Gastrocnemius medialis (tissue), 4 donors: ENCODE measurements at regions not wholly inside any gene's neighbourhood (a gene's known extent, or its start where the extent isn't known, plus 50 kb on each side); places are given as distances from the start of the nearest gene placed in this dataset.

Experiments used
- ATAC-seq, 2 donors: fragments of 150-250 bp; one replicate each; pipeline ENCODE4 v1.9.1; 2016
- DNase-seq, 2 donors: peaks; one replicate each; pipeline ENCODE4 v3.0.0-alpha.2; 2019
- H3K27ac ChIP-seq, 4 donors: fragments of 200-600 bp; sonication (generic); 1 replicate in 1 of 4; 2 replicates in 3 of 4; pipeline ENCODE4 v1.5.1; 2016 to 2018; ENCODE audit warnings: mild to moderate bottlenecking in 2 of 4, moderate library complexity in 1 of 4
- H3K27me3 ChIP-seq, 3 donors: fragments of 200-600 bp; sonication (generic) in 2 of 3; 1 replicate in 1 of 3; 2 replicates in 2 of 3; pipeline versions ENCODE4 v1.5.1 to v1.6.0; 2016 to 2019; ENCODE audit warnings: mild to moderate bottlenecking in 1 of 3, moderate library complexity in 1 of 3
- H3K36me3 ChIP-seq, 2 donors: fragments of 200-600 bp; sonication (generic) in 1 of 2; one replicate each; pipeline ENCODE4 v1.5.1; 2017 to 2018
- H3K4me1 ChIP-seq, 2 donors: fragments of 200-600 bp; sonication (generic) in 1 of 2; one replicate each; pipeline ENCODE4 v1.5.1; 2016 to 2017; ENCODE audit warnings: mild to moderate bottlenecking in 2 of 2
- H3K4me3 ChIP-seq, 4 donors: fragments of 200-600 bp; sonication (generic) in 3 of 4; 1 replicate in 1 of 4; 2 replicates in 3 of 4; pipeline ENCODE4 v1.5.1; 2016 to 2019; ENCODE audit warnings: mild to moderate bottlenecking in 2 of 4
- H3K9me3 ChIP-seq, 3 donors: fragments of 200-600 bp; sonication (generic) in 2 of 3; 1 replicate in 1 of 3; 2 replicates in 2 of 3; pipeline ENCODE4 v1.5.1; 2016 to 2019
- CTCF ChIP-seq, 5 experiments: fragments of 450-650 bp in 3 of 5; fragments of 200-600 bp in 2 of 5; sonication (generic) in 2 of 5; IDR thresholded peaks in 4 of 5; conservative IDR thresholded peaks in 1 of 5; 1 replicate in 4 of 5; 2 replicates in 1 of 5; pipeline ENCODE4 v1.5.1; 2016 to 2019; ENCODE audit warnings: antibody characterized with exemption in 5 of 5, mild to moderate bottlenecking in 3 of 5, moderate library complexity in 3 of 5
- POLR2A ChIP-seq, 2 donors: fragments of 450-650 bp; IDR thresholded peaks; one replicate each; pipeline ENCODE4 v1.6.1; 2017; ENCODE audit warnings: antibody characterized with exemption in 2 of 2, mild to moderate bottlenecking in 2 of 2, moderate library complexity in 2 of 2
- in situ Hi-C, 4 donors: fragments of 200-750 bp; cut with MboI; loops; one replicate each; pipeline versions ENCODE4 v1.15.0 to v1.8.0; 2017; ENCODE audit warnings: low sequenced_read_pairs in 4 of 4
- intact Hi-C: fragments of 100-400 bp; cut with DNase I; formaldehyde crosslinking; loops from one replicate; pipeline ENCODE4 v1.15.1; 2023; ENCODE audit warnings: low total_unique reads

DNA sequence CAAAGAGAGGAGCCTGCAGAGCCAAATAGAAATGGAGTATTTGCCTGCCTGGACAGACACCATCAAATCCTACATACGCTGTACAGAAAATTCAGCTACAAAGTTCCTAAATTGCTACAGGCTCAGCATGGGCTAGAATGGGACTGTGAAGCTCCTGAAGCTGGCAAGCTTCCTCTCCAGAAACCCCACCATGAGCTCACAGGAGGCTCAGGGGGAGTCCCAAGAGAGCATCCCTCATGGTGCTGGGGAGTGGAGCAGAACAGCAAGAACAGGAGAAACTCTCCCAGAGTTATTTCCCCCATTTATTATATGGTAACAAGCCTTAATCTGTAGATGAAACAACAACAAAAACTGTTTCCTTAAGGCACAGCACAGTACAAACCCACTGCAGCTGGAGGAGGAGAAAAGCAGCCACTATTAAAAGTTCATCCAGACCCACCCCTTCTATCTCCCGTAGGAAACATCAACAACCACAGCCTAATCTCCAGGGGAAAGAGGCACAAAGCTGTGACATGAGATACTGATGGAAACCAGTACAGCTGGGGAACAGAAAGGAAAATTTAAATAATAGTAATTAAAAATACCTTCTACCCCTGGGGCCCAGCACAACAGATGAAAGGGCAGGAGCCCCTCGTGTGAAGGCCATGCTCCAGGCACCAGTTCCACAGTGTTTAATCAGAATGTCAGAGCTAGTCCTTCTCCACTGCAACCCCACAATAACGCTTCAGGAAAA is 548.5 kb downstream of the MTRR start:
- in situ Hi-C loops (no loop called here), intact Hi-C loops (no loop called here)
- Histone ChIP-seq H3K9me3 (no peaks in the 10 kb centered on the region), H3K4me1 (no peaks in the 10 kb centered on the region), H3K27me3 (no peaks in the 10 kb centered on the region), H3K36me3 (no peaks in the 10 kb centered on the region), H3K27ac (no peak overlapping the region), H3K4me3 (no peak overlapping the region)
- TF ChIP-seq CTCF (IDR thresholded peaks at IDR 0.05 in 4 of 5, conservative IDR thresholded peaks at IDR 0.05 in 1 of 5), result no peak
- no peak for TF ChIP-seq POLR2A (IDR thresholded peaks at IDR 0.05)
- ATAC-seq (no peak), DNase-seq (no peak)

- TF ChIP-seq CTCF (IDR thresholded peaks at IDR 0.05 in 4 of 5, conservative IDR thresholded peaks at IDR 0.05 in 1 of 5), result no peak
- no peak for TF ChIP-seq POLR2A (IDR thresholded peaks at IDR 0.05)
- Histone ChIP-seq H3K9me3 (no peaks in the 10 kb centered on the region), H3K27me3 (no peaks in the 10 kb centered on the region), H3K36me3 (no peaks in the 10 kb centered on the region), H3K4me1 (no peaks in the 10 kb centered on the region), H3K4me3 (no peak overlapping the region), H3K27ac (no peak overlapping the region)
- in situ Hi-C loops (no loop called here), intact Hi-C loops (no loop called here)
- DNase-seq (no peak), ATAC-seq (no peak)
These were observed 549.1 kb downstream of the MTRR start for GRCh38 chr5:8418049-8418426.

- TF ChIP-seq CTCF (IDR thresholded peaks at IDR 0.05 in 4 of 5, conservative IDR thresholded peaks at IDR 0.05 in 1 of 5), result no peak
- TF ChIP-seq POLR2A (IDR thresholded peaks at IDR 0.05), result no peak
- DNase-seq (no peak), ATAC-seq (no peak)
- Histone ChIP-seq H3K4me1 (no peaks in the 10 kb centered on the region), H3K4me3 (no peak overlapping the region), H3K27ac (no peak overlapping the region), H3K36me3 (no peaks in the 10 kb centered on the region), H3K27me3 (no peaks in the 10 kb centered on the region), H3K9me3 (no peaks in the 10 kb centered on the region)
- intact Hi-C loops (no loop called here), in situ Hi-C loops (no loop called here)
These were observed 561.1 kb downstream of the MTRR start for GRCh38 chr5:8429778-8430758.

DNA sequence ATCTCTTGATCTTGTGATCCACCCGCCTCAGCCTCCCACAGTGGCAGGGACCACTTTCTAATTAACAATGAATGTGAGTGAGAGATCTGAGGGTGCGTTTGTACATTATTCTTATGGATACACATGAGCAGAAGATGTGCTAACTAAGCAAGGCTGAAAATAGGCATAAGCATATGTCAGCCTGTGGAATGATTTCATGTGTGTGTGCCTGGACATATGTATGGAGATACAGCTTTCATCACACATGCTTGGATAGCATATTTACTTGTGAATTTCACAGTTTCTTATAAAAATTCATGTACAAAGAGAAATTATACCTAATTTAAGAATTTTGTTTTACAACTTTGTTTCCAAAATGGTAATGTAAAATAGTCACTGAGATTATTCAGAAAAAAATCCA is 565.6 kb downstream of the MTRR start:
- no peak for DNase-seq
- TF ChIP-seq POLR2A (IDR thresholded peaks at IDR 0.05), result no peak
- no peak for TF ChIP-seq CTCF (IDR thresholded peaks at IDR 0.05 in 4 of 5, conservative IDR thresholded peaks at IDR 0.05 in 1 of 5)
- H3K36me3 ChIP-seq, result no peaks in the 10 kb centered on the region
- H3K27me3 ChIP-seq, result no peaks in the 10 kb centered on the region
- H3K9me3 ChIP-seq, result no peaks in the 10 kb centered on the region
- no peak overlapping the region for H3K27ac ChIP-seq
- no peak for ATAC-seq
- H3K4me3 ChIP-seq, result no peak overlapping the region
- intact Hi-C loops, result no loop called here
- in situ Hi-C loops, result no loop called here
- H3K4me1 ChIP-seq, result no peaks in the 10 kb centered on the region
